ENCODE measurements at regions not wholly inside any gene's neighbourhood (a gene's known extent, or its start where the extent isn't known, plus 50 kb on each side); places are given as distances from the start of the nearest gene placed in this dataset.

DNA sequence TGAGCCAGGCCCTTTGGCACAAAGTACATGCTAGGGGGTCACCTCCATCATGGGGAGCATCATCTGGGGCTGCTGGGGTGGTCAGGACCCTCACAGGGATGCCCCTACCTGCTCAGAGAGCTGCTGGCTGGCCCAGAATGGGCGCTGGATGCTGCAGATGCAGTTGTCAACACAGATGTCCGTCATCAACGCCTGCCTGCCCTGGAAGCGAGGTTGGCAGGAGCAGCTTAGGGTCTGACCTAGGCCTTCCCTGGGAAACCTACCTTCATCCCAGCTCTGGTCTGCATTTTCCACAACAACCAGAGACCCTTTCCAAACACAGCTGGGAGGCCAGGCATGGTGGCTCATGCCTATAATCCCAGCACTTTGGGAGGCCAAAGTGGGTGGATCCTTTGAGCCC is 88.0 kb downstream of the EDN3 start:
- H3K4me3 ChIP-seq (ENCODE audit: low read depth, low read length), result no peak overlapping the region
- no peaks in the 10 kb centered on the region for H3K27me3 ChIP-seq (ENCODE audit: control insufficient read depth, insufficient read depth, low read length)

DNA sequence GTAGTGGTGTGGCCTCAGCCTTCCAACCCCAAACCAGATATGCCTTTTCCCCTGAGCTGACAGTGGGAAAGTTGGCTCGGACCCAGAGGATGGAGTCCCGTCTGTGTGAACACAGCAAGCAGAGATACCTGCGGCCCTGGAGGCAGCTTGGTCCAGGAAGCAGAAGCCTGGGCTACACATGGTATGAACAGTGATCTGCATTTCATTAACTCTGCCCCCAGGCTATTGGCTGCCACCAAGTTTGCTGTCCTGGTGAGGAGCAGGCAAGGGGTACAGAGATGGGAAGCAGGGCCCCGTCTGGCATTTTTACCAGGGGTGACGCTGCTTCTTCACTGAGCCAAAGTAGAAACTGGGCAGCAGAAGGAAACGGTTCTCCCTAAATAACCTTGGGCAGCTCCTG is 90.0 kb downstream of the EDN3 start:
- TF ChIP-seq, protein P1, sequence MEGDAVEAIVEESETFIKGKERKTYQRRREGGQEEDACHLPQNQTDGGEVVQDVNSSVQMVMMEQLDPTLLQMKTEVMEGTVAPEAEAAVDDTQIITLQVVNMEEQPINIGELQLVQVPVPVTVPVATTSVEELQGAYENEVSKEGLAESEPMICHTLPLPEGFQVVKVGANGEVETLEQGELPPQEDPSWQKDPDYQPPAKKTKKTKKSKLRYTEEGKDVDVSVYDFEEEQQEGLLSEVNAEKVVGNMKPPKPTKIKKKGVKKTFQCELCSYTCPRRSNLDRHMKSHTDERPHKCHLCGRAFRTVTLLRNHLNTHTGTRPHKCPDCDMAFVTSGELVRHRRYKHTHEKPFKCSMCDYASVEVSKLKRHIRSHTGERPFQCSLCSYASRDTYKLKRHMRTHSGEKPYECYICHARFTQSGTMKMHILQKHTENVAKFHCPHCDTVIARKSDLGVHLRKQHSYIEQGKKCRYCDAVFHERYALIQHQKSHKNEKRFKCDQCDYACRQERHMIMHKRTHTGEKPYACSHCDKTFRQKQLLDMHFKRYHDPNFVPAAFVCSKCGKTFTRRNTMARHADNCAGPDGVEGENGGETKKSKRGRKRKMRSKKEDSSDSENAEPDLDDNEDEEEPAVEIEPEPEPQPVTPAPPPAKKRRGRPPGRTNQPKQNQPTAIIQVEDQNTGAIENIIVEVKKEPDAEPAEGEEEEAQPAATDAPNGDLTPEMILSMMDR (IDR thresholded peaks at IDR 0.05; ENCODE audit: insufficient read depth, low read length, severe bottlenecking), result no peak
- Histone ChIP-seq H3K27me3 (ENCODE audit: control insufficient read depth, insufficient read depth, low read length) (no peaks in the 10 kb centered on the region), H3K36me3 (ENCODE audit: control insufficient read depth, insufficient read depth, low read length) (no peaks in the 10 kb centered on the region), H3K4me3 (ENCODE audit: low read depth, low read length) (no peak overlapping the region)
- FAIRE-seq (no peak), DNase-seq (ENCODE audit: low read depth) (no peak)

More for the DNA sequence above, 88.0 kb downstream of the EDN3 start:
- FAIRE-seq (no peak), DNase-seq (ENCODE audit: low read depth) (no peak)
- no peaks in the 10 kb centered on the region for H3K36me3 ChIP-seq (ENCODE audit: control insufficient read depth, insufficient read depth, low read length)
- TF ChIP-seq, protein P1 (IDR thresholded peaks at IDR 0.05; ENCODE audit: insufficient read depth, low read length, severe bottlenecking), result no peak

DNA sequence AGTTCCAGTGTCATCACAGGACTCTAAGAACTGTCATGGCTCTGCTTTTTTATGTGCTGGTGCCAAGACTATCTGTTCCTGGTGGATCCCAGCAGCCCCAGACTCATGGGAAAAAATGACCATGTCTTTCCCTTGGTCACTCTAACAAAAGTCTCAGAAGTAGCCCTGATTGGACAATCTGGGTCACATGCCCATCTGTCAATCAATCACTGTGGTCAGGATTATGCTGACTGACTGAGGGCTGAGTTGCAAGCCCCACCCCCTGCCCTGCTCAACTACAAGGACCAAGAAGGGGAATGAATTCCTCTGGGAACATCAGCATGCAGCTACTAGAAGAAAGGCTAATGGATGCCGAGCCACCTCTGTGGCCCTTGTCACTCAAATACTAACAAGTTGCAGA is 91.6 kb downstream of the EDN3 start:
- TF ChIP-seq, protein P1 (IDR thresholded peaks at IDR 0.05; ENCODE audit: insufficient read depth, low read length, severe bottlenecking), result no peak
- FAIRE-seq (no peak), DNase-seq (ENCODE audit: low read depth) (no peak)
- Histone ChIP-seq H3K36me3 (ENCODE audit: control insufficient read depth, insufficient read depth, low read length) (no peaks in the 10 kb centered on the region), H3K4me3 (ENCODE audit: low read depth, low read length) (no peak overlapping the region), H3K27me3 (ENCODE audit: control insufficient read depth, insufficient read depth, low read length) (no peaks in the 10 kb centered on the region)

DNA sequence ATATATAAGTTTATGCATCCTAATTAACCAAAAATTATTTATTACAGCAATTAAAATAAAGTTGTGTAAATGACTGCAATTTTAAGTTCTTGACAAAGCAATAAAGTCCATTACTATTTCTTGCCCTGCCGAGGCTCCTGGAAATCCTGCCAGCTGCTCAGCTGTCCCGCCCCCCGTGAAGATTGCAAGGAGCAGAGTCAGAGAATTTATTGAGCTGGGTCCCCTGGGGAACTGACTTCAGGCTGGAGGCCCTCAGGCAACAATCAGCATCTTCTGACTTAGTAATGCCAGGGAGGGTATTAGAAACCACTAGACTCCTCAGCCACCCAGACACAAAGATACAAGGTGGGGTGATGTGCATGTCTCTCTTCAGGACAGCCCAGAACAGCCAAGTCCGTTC is 92.3 kb downstream of the EDN3 start:
- DNase-seq (ENCODE audit: low read depth) (no peak), FAIRE-seq (no peak)
- Histone ChIP-seq H3K27me3 (ENCODE audit: control insufficient read depth, insufficient read depth, low read length) (no peaks in the 10 kb centered on the region), H3K36me3 (ENCODE audit: control insufficient read depth, insufficient read depth, low read length) (no peaks in the 10 kb centered on the region), H3K4me3 (ENCODE audit: low read depth, low read length) (no peak overlapping the region)
- TF ChIP-seq, protein P1 (IDR thresholded peaks at IDR 0.05; ENCODE audit: insufficient read depth, low read length, severe bottlenecking), result no peak

DNA sequence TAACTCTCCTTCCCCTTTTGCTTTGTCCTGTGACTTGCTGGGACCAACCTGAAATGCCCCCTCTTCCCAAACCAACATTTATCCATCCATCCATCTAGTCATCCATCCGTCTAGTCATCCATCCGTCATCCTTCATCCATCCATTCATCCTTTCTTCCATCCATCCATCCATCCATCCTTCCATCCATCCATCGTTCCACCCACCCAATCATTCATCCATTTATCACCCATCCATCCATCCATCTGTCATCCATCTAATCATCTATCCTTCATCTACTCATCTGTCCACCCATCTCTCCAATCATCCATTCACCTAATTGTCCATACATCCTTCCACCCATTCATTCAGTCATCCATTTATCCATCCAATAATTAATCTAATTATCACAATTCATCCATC is 92.7 kb downstream of the EDN3 start:
- H3K27me3 ChIP-seq (ENCODE audit: control insufficient read depth, insufficient read depth, low read length), result no peaks in the 10 kb centered on the region
- TF ChIP-seq, protein P1 (IDR thresholded peaks at IDR 0.05; ENCODE audit: insufficient read depth, low read length, severe bottlenecking), result no peak
- FAIRE-seq, result no peak
- H3K4me3 ChIP-seq (ENCODE audit: low read depth, low read length), result no peak overlapping the region
- H3K36me3 ChIP-seq (ENCODE audit: control insufficient read depth, insufficient read depth, low read length), result no peaks in the 10 kb centered on the region
- DNase-seq (ENCODE audit: low read depth), result no peak

DNA sequence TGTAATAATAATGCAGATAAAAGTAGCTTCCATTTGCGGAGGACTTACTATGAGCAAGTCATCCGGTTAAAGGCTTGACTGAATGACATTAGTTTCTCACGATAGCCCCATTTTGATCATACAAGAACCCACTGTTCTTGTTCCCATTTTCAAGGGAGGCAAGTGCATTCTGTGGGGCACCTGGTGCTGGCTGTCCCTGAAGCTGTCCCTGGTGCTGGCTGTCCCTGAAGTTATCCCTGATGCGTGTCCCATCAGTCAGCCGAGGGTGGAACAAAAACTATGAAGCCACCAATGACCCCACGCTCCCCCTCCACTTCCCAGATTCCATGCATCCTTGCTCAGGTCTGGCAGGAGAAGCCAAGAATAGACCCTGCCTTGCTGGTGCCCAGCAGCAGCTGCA is 95.3 kb downstream of the EDN3 start:
- TF ChIP-seq, protein P1 (IDR thresholded peaks at IDR 0.05; ENCODE audit: insufficient read depth, low read length, severe bottlenecking), result no peak
- no peaks in the 10 kb centered on the region for H3K27me3 ChIP-seq (ENCODE audit: control insufficient read depth, insufficient read depth, low read length)

More for the DNA sequence above, 95.3 kb downstream of the EDN3 start:
- no peak overlapping the region for H3K4me3 ChIP-seq (ENCODE audit: low read depth, low read length)
- FAIRE-seq (no peak), DNase-seq (ENCODE audit: low read depth) (no peak)
- no peaks in the 10 kb centered on the region for H3K36me3 ChIP-seq (ENCODE audit: control insufficient read depth, insufficient read depth, low read length)
